ENCODE measurements at regions not wholly inside any gene's neighbourhood (a gene's known extent, or its start where the extent isn't known, plus 50 kb on each side); places are given as distances from the start of the nearest gene placed in this dataset.

DNA sequence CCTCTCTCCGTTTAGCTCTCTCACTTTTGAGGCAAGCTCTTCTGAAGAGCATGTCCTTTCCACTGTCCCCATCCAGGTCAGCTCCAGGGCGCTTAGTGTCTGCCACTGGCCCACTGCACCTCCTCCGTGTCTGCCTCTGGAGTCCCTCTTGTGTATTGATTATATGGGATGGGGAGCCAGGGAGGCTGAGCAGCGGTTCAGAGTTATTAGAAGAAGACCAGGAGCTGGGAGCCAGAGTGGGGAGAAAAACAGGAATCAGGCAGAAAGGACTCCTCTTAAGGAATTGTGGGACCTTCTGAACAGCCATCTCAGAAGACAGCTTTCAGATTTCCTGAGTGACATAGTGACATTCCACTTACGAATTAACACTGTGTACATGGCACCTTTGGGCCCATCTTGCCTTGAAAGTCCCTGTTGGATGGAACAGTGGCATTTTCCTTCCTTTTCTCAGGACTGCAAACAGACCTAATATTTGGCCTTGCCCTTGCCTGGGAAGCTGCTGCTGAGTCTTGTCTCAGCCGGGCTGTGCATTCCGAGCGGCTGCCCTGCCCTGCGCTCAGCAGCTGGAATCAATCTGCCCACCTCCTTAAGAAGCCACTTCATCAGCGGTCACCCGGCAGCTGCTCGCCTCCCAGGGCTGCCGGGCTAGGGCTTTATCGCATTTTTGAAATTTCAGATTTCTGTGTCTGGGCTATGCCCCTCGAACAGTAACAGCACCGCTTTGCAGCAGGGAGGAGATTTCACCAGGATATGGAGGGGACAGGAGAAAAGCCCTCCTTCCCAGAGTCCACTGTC is 81.1 kb upstream of the PRKG1 start:
- ChIA-PET CTCF (no interaction called here), POLR2A (no interaction called here)
- FAIRE-seq (no peak), DNase-seq (ENCODE audit: low read depth, low spot score) (no peak)
- Histone ChIP-seq H3K36me3 (ENCODE audit: control insufficient read depth in 2 of 2, extremely low read depth in 1 of 2, insufficient read depth in 2 of 2, low read length in 2 of 2) (no peaks in the 10 kb centered on the region), H3K4me3 (replicated peaks in 1 of 3; ENCODE audit: insufficient read depth in 1 of 3, low read depth in 1 of 3, low read length in 3 of 3) (no peak overlapping the region), H3K9me3 (replicated peaks; ENCODE audit: control insufficient read depth, insufficient read depth, low read length) (no peaks in the 10 kb centered on the region), H3K4me1 (ENCODE audit: control insufficient read depth, extremely low read depth, insufficient read depth, low read length) (peaks cover 6% of the 10 kb centered on the region), H3K4me2 (ENCODE audit: insufficient read depth, low read length) (no peak overlapping the region), H4K20me1 (replicated peaks; ENCODE audit: control insufficient read depth, extremely low read depth, insufficient read depth, low read length) (no peaks in the 10 kb centered on the region), H3K9ac (replicated peaks; ENCODE audit: extremely low read depth, insufficient read depth, low read length) (no peak overlapping the region), H3K27ac (ENCODE audit: insufficient read depth, low read depth, low read length) (no peak overlapping the region), H2AFZ (ENCODE audit: low read depth, low read length) (no peak overlapping the region), H3K79me2 (ENCODE audit: control insufficient read depth, insufficient read depth, low read length) (no peaks in the 10 kb centered on the region), H3K9me1 (replicated peaks; ENCODE audit: control insufficient read depth, extremely low read depth, insufficient read depth, low read length) (no peaks in the 10 kb centered on the region), H3K27me3 (ENCODE audit: control insufficient read depth in 2 of 2, insufficient read depth in 2 of 2, low read length in 2 of 2) (peaks cover 17 to 46% of the 10 kb centered on the region in 2 experiments)
- intact Hi-C loops (cut with micrococcal nuclease): no loop called here
- TF ChIP-seq, protein P1, sequence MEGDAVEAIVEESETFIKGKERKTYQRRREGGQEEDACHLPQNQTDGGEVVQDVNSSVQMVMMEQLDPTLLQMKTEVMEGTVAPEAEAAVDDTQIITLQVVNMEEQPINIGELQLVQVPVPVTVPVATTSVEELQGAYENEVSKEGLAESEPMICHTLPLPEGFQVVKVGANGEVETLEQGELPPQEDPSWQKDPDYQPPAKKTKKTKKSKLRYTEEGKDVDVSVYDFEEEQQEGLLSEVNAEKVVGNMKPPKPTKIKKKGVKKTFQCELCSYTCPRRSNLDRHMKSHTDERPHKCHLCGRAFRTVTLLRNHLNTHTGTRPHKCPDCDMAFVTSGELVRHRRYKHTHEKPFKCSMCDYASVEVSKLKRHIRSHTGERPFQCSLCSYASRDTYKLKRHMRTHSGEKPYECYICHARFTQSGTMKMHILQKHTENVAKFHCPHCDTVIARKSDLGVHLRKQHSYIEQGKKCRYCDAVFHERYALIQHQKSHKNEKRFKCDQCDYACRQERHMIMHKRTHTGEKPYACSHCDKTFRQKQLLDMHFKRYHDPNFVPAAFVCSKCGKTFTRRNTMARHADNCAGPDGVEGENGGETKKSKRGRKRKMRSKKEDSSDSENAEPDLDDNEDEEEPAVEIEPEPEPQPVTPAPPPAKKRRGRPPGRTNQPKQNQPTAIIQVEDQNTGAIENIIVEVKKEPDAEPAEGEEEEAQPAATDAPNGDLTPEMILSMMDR (IDR thresholded peaks at IDR 0.05; ENCODE audit: extremely low read depth in 1 of 2, insufficient read depth in 1 of 2, low read depth in 1 of 2, low read length in 2 of 2): no peak
- TF ChIP-seq GATA2 (IDR thresholded peaks at IDR 0.05; ENCODE audit: insufficient read depth, insufficient read length, low read depth, low read length) (no peak), EZH2 (IDR thresholded peaks at IDR 0.05; ENCODE audit: borderline replicate concordance, low read depth, low read length, severe bottlenecking) (no peak), MYC (IDR thresholded peaks at IDR 0.05; ENCODE audit: low read depth, low read length) (no peak), FOS (IDR thresholded peaks at IDR 0.05; ENCODE audit: borderline replicate concordance, insufficient read depth, low read length) (no peak), POLR2A (IDR thresholded peaks at IDR 0.05; ENCODE audit: low read depth, low read length) (no peak), POLR2AphosphoS5 (IDR thresholded peaks at IDR 0.05; ENCODE audit: insufficient read depth, low read depth, low read length) (no peak)
- TF ChIP-seq, protein P2, sequence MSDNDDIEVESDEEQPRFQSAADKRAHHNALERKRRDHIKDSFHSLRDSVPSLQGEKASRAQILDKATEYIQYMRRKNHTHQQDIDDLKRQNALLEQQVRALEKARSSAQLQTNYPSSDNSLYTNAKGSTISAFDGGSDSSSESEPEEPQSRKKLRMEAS (IDR thresholded peaks at IDR 0.05; ENCODE audit: insufficient read depth, insufficient read length): no peak
- dilution Hi-C loops (cut with MboI; ENCODE audit: extremely low pct_ligation_motif_present, low sequenced_read_pairs): no loop called here
- no TSS peak for BruUV-seq (replicated peaks)

All from endothelial cell of umbilical vein (primary cell).